Stimulated activated CD4-positive, alpha-beta T cell treated with anti-CD3 and anti-CD28 coated beads, Interleukin-12 subunit alpha, Interleukin-12 subunit beta, amount 100 ng/mL, for 48 hours (primary cell): ENCODE measurements at regions not wholly inside any gene's neighbourhood (a gene's known extent, or its start where the extent isn't known, plus 50 kb on each side); places are given as distances from the start of the nearest gene placed in this dataset.
"Not testable (repeated sequence)": the region's sequence is repeated elsewhere in the genome, so short reads cannot be mapped to it uniquely, and the experiment has no call there.

Source experiments
- DNase-seq, 3 donors: peaks; one replicate each; pipeline ENCODE4 v3.0.0-alpha.2; 2020; ENCODE audit warnings: low read depth in 2 of 3, low spot score in 1 of 3

DNA sequence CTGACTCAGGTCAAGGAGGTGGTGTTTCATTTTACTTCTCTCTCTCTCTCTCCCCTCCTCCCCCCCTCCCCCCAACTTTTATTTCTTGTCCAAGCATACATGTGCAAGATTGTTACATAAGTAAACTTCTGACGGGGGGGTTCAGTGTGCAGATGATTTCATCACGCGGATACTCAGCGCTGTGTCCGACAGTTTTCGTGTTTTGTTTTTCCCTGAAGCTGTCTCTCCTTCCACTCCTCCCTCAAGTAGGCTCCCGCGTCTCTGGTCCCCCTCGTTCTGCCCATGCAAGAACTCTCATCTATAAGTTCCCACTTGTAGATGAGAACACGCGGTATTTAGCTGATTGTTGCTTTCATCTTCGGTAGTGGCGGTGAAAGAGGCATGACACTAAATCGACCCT, 111.0 kb upstream of the ANKRD30BL start:
- no peak for DNase-seq

DNA sequence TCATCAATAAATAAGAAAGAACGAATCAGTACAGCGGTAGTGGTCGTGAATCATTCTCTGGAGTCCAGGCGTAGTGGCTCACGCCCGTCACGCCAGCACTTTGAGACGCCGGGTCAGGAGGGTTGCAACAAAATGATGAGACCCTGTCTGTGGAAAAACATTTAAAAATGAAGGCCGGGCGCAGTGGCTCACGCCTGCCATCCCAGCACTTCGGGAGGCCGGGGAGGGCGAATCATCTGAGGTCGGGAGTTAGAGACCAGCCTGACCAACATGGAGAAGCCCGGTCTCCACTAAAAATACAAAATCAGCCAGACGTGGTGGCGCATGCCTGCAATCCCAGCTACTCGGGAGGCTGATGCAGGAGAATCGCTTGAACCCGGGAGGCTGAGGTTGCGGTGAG, 111.8 kb upstream of the ANKRD30BL start:
- not testable (repeated sequence) for DNase-seq

DNA sequence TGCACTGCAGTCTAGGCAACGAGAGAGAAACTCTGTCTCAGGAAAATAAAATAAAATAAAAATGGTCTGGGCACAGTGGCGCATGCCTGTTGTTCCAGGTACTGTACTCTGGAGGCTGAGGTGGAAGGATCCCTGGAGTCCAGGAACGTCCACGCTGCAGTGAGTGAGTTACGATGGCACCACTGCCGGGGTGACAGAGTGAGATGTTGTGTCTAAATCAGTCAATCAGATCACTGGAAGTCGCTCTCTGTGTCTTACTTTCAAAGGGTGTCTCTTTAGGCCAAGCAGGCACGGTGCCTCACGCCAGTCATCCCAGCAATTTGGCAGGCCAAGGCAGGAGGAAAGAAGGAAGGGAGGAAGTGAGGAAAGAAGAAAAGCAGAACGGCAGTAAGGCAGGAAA, 112.2 kb upstream of the ANKRD30BL start:
- DNase-seq, result no peak

DNA sequence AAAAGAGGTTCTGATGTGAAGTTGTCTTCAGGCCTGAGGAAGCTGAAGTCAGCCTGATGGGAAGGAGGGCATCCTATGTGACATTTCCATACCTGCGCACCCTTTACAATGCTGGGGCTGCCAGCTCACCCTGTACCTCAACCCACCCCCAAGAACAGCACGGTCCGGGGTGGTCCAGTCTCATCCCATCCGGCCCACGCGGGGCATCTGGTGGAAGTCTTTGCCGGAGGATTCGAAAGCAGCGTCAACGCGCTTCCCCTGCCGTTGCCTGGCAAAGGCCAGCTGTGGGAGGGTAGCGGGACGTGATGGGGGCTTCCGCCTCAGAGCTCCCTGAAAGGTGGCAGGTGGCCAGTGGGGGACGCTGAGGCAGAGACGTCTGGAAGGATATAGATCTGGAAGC, 113.6 kb upstream of the ANKRD30BL start:
- no peak for DNase-seq

DNA sequence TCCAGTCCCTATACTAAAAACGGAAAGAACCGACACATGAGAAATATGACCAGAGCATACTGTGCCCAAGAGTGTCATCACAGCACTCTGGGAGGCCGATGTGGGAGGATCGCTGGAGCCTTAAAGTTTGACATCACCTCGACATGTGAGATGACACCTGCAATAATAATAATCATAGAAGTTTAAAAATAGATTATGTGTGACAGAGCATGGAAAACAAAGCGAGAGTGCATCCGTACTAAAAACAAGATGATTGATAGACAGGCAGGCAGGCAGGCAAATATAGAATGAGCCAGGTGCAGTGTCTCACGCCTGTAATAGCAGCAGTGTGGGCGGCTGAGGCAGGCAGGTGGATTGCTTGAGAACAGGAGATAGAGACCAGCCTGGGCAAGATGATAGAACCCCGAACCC, 114.8 kb upstream of the ANKRD30BL start:
- no peak for DNase-seq

DNA sequence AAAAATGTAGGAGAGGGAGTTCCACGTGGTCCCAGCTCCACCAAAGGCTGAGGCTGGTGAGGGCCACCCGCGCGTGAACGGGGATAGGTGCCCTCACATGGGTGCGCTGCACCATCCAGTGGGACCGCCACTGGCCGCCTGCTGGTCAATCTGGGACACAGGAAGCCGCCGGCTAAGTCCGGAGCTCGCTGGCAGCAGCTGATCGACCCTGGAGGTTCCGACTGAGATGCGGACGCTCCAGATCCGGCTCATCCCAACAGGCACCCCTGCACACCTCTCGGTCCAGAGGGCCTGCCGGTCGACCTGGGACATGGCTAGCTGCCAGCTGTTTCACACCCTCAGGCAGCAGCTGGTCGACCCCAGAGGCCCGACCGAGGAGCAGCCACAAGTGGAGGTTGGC, 116.5 kb upstream of the ANKRD30BL start:
- DNase-seq, result no peak

DNA sequence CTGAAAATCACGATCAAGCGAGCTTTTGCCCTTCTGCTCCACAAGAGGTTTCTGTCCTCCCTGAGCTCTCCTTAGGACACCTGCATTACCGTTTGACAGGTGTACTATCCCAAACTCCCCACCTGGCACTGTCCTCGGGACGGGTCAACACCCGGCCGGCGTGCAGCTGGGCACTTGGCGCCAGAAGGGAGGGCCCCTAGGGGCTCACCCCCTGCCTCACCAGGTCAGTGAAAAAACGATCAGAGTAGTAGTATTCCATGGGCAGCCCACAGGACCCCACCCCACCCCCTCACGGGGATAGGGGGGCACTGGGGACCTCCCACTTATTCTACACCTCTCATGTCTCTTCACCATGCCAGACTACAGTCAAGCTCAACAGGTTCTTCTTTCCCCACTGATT, 117.6 kb upstream of the ANKRD30BL start:
- no peak for DNase-seq

DNA sequence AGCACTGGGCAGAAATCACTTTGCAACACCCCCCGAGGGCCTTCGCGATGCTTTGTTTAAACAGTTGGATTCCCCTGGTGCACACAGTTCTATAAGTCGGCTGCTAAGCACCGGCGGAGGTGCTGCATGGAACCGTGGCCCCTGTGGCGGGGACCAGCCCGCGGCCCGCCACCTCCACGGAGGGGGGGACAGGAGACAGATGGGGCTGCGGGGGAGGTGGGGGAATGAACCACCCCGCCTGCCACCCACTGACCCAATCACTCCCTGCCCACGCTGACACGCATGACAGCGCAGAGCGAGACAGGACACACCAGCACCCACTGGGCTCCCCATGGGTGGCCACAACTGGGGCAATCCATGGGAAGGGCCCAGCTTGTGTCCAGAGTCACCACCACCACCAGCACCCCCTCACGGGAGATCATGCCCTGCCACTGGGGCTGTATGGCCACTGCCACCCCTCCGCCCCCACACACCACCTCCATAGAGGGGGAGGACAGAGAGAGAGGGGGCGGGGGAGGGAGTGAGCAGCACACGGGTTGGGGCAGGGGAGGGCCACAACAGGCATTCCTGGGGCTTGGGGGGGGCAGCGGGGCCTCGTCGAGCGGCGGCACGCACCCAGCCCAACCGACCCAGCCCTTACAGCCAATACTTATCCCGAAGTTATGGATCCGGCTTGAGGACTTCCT, 118.3 kb upstream of the ANKRD30BL start:
- DNase-seq, result no peak

DNA sequence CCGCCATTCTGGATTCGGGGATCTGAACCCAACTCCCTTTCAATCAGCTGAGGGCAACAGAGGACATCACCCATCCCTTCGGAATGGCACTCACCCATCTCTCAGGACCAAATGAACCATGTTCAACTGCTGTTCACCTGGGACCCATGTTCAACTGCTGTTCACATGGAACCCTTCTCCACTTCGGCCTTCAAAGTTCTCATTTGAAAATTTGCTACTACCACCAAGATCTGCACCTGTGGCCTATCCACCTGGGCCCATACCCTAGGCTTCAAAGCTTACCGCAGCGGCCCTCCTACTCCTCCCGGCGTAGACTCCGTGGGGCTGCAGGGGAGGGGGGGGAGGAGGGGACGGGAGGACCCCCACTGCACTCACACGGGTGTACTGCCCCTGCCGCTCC, 119.2 kb upstream of the ANKRD30BL start:
- DNase-seq, result no peak

DNA sequence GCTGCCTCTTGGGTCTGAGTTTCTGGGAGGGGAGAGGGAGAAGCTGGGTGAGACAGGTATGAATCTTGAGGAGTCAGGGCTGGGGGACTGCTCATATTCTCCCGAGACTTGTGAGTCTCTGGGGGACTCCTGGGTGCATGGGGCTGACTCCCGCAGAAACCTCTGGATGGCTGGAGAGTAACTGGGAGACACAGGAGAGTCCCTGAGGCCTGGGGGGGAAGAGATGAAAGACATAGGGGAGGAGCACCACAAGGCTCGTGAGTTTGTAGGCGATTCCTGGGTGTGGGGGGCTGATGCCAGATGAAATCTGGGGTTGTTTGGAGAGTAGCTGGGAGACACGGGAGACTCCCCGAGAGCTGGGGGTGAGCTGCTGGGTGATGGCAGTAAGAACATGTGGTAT, 120.4 kb upstream of the ANKRD30BL start:
- not testable (repeated sequence) for DNase-seq

DNA sequence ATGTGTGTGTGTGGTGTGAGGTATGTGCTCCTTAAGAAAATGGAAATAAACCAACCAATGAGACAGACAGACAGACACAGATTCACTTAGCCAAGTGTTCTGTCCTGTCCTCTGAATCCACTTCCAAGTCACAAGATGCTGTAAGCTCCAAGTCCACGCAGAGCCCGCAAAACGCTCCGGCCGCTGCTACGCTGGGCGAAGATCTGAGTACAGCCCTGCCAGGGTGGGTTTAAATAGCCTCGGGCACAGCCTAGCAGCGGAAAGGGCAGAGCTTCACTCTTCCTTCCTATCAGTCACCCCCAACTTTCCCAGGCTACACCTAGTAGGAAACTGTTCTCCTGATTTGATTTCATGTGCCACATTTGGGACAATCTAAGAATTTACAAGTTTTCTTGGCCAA, 121.2 kb upstream of the ANKRD30BL start:
- no peak for DNase-seq

DNA sequence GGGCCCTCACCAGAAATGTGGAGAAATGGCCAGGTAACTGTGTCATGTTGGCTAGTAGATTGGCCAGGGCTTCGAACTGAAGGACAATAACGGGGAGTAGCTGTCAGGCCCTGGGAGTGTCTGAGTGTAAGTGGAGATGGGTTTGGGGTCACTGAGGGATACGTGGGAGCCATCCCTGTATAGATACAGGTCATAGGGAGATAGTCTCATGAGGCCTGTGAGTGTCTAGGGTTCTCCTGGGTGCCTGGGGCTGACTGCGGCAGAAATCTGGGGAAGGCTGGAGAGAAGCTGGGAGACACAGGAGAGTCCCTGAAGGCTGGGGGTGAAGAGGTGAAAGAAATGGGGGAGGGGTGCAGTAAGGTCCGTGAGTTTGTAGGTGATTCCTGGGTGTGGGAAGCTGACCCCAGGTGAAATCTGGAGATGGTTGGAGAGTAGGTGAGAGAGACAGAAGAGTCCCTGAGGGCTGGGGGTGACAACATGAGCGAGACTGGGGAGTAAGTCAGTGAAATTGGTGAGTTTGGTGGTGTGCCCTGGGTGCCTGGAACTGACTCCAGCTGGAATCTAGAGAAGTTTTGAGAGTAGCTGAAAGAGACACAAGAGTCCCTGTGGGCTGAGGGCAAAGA, 124.6 kb upstream of the ANKRD30BL start:
- DNase-seq, result not testable (repeated sequence)

DNA sequence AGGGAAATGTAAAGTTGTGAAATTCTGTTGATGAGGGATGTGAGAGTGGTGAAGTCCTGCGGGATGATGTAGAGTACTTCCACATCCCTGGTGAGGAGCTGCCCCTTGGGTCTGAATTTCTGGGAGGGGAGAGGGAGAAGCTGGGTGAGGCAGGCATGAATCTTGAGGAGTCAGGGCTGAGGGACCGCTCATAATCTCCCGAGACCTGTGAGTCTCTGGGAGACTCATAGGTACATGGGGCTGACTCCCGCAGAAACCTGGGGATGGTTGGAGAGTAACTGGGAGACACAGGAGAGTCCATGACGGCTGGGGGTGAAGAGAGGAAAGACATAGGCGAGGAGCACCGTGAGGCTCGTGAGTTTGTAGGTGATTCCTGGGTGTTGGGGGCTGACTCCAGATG, 126.2 kb upstream of the ANKRD30BL start:
- not testable (repeated sequence) for DNase-seq

DNA sequence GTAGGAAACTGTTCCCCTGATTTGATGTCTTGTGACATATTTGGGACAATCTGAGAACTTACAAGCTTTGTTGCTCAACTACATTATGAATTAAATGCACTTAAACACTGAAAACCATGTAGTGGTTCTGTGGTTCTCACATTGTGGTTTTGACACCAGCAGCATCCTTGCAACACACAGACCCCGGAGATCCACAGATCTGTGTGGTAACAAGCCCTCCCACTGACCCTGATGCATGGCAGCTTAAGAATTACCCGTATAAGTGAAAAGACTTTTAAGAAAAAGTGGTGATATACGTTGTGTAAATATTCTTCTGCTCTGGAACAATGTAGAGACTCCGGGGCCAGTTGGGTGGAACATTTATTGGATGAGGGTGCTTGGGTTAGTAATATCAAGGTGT, 127.4 kb upstream of the ANKRD30BL start:
- not testable (repeated sequence) for DNase-seq

DNA sequence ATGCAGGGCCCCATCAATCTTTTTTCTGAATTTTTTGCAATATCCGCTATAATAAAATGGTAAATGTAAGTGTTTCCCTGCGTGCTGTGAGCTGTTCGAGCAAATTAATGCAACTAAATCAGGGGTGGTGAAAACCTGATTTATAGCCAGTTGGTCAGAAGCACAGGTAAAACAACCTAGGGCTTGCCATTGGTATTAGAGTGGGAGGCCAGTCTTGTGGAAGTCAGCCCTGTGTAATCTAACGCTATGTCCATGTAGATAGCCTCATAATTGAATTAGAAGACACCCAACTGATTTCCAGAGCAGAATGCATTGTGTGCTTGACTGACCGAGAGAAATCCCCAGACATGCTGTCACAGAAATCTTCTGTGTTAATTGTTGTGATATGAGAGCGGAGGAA, 126.8 kb upstream of the GPR39 start:
- DNase-seq, result not testable (repeated sequence)

DNA sequence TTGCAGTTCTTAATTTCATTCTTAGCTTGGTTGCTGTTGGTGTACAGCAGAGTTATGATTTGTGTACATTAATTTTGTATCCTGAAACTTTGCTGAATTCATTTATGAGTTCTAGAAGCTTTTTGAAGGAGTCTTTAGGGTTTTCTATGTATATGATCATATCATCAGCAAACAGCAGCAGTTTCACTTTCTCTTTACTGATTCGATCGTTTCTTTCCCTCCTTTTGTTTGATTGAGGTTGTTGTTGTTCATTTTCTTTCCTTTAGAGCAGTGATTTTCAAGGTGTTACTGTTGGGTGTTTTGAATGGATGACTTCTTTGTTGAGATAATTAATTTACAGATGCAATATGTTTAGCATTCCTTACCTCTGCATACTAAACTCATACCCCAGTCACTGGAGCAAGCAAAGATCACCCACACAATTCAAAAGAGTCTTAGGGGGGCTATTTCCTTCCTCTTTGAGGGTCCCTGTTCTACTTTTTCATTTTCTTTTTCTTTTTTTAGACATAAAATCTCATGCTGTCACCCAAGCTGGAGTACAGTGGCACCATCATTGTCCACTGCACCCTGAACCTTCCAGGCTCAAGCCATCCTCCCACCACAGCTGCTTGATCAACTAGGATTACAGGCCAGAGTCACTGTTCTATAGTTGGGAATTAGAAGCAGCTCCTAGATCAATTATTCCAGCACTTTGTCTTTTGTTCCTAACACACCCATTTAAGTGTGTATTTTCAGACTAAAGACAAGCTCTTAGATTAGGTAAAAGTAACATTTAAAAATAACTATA, 115.8 kb upstream of the GPR39 start:
- DNase-seq, result not testable (repeated sequence)

DNA sequence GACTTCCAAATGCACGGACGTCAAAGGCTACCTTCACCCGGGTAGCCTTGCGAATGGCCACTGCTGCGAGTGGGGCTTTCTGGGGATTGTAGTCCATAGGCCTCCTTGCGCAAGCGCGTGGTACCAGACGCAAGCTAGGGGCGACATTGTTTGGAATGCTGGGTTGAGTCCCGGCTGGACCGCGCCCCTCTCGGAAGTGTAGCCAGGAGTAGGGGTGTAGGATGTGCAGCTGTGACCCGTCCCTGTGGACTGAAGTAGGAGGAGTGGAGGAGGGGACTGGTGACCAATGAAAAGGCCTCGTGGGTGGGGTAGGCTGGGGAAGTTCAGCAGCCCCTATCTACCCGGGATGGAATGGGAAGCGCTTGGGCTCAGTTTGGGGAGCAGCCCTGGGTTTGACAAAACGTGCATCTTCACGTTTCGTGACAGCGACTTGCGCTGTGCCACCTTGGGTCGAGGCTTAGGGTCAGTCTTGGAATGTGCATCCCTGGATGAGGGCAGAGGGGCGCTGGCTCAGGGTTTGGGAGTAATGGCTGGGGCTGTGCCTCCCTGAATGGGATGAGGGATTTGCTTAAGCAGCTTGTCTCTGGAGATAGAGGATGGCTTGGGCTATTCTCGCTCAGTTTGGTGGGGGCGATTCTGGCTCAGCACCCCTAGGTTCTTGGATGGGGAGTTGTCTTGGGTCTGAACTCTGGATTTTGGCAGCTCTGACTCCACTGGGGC, 111.8 kb upstream of the GPR39 start:
- DNase-seq, result peak in 1 of 3 donors; percentile 0

DNA sequence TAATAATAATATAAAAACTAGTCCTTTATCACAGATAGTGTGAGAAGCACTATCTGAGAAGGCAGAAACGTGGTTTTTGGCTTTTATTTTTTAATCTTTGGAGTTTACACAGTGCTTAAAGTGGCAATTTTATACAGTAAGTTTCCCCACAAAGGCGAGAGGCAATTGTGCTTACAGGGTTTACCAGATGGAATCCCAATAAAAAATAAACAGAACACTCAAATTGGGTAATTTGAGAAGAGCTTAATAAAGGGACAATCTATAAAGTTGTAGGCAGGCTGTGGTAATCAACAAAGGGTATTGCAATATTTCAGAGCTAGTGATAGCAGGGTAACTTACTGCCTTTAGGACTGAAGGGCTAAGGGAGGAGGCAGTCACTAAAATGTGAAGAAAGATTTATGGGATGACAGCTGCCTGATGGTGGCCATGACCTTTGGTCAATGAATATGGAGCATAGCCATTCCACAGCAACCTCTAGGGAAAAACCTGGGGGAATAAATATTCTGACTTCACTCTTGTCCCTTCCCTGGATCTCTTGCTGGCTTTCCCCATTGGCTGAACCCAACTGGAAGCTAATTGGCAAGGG, 108.9 kb upstream of the GPR39 start:
- DNase-seq, result not testable (repeated sequence)

DNA sequence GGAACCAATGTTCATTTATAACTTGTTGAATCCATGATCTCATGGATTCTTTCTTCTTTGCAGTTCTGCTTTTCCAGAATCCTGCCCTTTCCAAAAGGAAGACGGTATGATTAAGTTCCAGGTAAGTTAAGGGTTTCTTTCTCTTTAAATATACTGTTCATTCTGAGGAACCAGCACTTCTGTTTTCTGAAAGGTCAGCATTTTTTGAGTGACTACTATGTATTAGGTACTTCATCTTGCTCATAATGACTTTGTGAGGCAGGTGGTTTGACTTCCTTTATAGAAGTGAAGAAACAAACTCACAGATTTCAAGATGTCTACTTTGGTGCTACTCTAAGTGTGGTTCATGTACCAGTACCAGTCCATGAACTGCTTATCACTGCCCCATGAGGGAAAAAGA, 107.4 kb upstream of the GPR39 start:
- not testable (repeated sequence) for DNase-seq

DNA sequence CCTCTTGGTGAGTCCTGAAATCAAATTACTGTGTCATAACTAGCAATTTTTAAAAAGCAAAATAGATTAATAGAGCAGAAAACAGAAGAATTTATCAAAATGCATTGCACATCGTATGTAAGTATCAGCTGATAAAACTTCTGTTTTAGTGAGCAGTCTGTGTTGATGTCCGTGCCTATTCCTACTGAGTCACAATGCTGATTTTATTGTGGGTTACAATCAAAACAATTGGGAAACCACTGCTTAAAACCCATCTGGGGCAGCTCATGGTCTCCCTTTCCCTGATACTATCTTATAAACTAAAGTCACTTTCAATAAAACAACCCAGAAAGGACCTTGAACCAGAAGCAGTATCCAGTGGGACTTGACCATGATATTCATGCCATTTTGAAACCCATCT, 101.1 kb upstream of the GPR39 start:
- not testable (repeated sequence) for DNase-seq

DNA sequence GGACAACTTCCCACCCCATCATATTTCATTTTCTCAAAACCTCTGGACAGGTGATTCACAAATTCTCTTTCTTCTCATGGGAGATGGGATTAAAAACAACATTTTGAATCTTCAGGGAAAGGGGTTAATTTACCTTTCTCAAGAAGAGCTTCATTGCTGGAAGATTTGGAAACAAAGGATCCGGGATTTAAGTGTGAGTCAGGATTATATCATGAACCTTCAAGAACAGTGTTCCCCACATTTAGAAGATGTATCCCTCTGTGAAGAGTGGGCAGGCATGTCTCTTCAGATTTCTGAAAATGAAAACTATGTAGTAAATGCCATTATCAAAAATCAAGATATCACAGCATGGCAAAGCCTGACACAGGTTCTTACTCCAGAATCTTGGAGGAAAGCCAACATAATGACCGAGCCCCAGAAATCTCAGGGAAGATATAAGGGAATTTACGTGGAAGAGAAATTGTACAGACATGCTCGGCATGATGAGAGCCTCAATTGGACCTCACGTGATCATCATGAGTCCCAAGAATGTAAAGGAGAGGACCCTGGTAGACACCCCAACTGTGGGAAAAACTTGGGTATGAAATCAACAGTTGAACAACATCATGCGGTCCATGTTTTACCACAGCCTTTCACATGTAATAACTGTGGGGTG, 99.5 kb upstream of the GPR39 start:
- DNase-seq, result not testable (repeated sequence)
